GM19240 (cell line): ENCODE measurements at regions not wholly inside any gene's neighbourhood (a gene's known extent, or its start where the extent isn't known, plus 50 kb on each side); places are given as distances from the start of the nearest gene placed in this dataset.
"Not testable (repeated sequence)": the region's sequence is repeated elsewhere in the genome, so short reads cannot be mapped to it uniquely, and the experiment has no call there.

Experiments used
- DNase-seq: peaks from one replicate; pipeline ENCODE4 v3.0.0; 2011; ENCODE audit warnings: low spot score; ENCODE audit not compliant: insufficient read length

DNA sequence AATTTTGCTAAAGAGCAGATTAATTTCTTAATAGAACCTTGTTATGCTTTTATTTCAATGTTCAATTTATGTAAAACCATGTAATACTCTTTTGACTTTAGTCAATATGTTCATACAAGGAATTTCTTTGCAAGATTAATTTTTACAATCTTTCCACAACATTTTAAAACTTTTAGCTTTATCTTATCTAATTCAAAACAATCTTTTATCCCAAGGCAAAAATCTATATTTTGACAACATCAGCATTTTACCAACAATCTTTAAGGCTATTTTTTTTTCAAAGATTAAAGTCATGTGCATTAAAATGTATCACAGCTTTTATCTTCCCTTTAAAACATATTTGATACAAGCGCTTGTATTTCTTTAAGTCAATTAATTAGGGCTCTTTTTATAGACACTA is 914.7 kb downstream of the PLOD2 start:
- DNase-seq = no peak

DNA sequence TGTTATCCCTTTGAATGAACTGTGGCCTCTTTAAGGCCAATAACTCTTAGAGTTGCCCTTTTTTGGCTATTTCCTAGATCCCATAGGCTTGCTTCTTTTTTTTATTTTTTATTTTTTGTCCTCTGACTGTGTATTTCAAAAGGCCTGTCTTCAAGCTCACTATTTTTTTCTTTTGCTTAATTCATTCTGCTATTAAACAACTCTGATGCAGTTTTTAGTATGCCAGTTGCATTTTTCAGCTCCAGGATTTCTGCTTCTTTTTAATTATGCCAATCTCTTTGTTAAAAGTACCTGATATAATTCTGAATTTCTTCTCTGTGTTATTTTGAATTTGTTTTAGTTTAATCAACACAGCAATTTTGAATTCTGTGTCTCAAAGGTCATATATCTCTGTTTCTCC is 912.1 kb downstream of the PLOD2 start:
- no peak for DNase-seq

DNA sequence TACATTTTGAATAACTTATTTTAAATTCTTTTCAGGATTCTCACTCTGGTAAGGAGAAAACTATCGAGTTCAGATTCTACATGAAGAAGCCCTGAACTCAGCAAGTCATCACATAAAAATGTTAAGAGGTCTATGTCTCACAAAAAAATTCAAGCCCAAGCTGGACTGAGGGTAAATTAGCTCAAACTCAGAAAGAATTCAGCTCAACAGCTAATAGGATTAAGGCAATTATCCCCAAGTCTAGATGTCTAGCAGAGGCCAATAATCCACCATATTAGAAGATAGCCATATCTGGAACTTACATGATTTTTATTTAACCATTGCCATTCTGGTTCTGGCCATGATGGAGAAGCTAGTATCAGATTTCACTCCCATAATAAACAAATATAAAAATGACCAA is 909.7 kb downstream of the PLOD2 start:
- DNase-seq = no peak

DNA sequence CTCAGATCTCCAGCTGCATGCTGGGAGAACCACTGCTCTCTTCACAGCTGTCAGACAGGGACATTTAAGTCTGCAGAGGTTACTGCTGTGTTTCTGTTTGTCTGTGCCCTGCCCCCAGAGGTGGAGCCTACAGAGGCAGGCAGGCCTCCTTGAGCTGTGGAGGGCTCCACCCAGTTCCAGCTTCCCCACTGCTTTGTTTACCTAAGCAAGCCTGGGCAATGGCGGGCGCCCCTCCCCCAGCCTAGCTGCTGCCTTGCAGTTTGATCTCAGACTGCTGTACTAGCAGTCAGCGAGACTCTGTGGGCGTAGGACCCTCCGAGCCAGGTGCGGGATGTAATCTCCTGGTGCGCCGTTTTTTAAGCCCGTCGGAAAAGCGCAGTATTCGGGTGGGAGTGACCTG is 903.0 kb downstream of the PLOD2 start:
- DNase-seq = not testable (repeated sequence)

DNA sequence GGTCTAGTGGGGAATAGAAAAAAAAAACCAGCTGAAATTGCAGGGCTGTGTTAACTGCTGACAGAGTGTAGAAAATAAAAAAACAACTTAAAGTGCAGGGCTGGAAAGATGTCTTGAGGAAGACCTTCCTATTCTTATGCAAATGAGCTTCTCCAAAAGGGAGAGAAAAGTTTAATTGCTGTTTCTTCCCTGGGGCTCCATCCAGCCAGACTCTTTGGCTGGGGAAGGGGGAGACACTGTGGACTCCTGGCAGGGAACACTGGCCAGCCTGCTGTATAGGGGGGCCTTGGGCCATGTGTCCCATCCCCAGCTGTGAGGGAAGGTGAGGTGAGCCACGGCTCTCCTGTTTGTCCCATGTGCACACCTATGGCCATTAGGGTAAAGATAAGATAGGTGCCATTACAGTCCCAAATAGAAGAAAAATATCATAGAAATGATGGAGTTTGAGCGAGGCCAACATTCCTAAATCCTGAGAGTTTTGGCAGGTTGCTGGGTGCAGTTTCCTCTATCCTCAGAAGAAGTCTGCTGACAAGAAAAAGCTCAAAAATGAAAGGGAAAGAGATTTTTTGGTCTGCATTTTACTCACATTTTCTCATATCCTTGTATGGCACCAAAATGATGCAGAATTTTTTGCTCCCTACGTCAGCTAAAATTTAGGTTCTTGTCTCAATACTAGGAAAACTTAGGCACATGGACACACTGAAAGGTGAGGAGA is 901.7 kb downstream of the PLOD2 start:
- no peak for DNase-seq

DNA sequence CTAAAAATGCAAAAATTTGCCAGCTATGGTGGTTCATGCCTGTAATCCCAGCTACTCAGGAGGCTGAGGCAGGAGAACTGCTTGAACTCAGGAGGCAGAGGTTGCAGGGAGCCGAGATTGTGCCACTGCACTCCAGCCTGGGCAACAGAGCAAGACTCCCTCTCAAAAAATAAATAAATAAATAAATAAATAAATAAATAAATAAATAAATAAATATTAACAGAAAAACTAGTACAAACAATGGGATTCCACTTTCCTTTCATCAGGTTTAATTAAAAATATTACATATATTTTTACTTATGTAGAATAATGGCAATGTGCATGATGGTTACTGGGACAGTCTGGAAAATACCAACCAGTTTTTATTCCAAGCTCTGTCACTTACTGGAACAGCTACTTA is 897.5 kb downstream of the PLOD2 start:
- not testable (repeated sequence) for DNase-seq

DNA sequence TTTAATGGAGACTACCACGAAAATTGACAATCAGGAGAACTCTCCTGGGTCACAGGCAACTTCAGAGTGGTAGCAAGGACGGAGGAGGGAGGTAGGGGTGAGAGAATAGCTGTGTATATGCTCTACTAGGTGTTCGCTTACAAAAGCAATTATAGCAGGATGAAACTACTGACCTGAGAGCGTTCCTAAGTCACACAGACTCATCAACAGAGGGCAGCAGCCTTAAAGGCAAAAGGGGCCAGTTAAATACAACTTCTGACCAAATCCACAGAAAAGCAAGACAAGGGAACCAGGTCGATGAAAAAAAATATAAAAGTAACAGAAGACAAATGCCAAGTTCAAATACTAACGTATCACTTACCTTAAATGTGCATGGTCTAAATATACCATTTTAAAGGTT is 894.6 kb downstream of the PLOD2 start:
- DNase-seq = no peak

DNA sequence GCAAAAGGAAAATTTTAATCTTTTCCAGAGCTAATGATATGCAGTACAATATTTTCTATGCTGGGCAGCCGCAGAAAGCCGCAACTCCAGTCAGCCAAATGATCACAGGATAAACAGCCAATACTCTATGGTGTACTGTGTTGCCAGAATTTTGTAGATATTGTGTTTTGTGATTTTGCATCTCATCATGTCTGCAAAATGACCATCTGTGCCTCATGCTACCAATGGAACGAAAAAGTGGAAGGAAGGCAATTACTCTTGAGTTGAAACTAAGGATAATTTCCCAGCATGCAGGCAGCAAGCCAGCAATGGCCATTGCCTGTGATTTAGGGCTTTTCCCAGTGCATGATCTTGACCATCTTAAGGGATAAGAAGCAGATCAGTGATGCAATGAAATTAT is 891.9 kb downstream of the PLOD2 start:
- DNase-seq = no peak

DNA sequence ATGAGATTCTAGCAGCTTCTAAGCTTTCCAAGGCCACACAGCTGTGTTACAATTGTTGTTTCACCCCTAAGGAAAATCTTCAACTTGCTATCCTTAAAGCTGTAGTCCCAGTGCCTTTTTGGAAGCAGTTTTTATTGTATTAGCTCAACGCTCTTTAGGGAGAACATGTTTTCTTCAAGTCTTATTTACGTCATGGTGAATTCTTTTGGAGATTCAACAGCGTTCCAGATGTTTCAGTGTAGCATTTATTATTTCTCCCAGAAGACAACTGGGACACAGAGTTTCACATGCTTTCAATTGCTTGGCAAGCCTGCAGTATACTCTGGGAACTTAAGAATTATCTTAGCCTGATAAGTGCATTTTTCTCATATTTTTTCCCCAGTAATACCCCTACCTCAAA is 888.3 kb downstream of the PLOD2 start:
- DNase-seq = no peak

DNA sequence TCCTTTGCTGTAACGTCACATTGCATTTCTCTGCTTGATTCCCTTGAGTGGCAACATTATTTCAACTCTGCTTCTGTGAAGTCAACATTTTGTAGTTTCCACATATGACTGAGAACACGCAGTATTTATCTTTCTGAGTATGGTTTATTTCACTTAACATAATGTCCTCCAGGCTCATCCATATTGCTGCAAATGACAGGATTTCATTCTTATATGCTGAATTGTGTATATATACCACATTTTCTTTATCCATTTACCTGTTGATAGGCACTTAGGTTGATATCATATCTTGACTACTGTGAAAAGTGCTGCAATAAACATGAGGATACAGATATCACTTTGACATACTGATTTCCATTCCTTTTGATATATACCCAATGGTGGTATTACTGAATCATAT is 878.5 kb downstream of the PLOD2 start:
- no peak for DNase-seq

DNA sequence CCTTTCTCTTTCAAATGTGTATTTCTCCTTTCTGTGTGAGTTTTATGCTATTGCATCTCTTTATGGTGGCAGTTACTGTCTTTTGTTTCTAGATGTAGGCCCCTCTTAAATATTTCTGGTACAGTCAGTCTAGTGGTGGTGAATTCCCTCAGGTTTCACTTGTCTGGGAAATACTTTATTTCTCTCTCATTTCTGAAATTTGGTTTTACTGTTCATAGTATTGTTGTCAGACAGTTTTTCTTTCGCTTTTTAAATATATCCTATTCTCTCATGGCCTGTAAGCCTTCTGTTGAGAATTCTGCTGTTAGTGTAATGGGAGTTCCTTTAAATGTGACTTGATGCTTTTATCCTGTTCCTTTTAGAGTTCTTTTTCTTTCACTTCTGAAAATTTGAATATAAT is 874.0 kb downstream of the PLOD2 start:
- DNase-seq = no peak

DNA sequence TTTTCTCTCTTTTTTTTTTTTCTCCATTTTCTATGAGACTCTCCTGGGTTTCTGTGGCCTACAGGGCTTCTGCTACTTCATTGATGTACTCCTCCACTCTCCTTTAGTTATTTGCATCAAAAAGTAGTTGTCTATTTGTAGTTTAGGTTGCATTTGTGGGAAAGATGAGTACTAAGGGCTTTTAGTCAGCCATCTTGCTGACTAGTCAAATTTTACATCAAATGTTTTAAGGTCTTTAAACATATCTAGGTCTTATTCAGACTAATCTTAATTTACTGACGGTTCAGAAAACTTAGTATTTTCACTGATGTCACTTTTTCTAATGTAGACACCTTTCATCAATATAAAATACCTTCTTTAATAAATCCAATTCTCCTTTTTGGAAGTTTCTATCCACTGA is 871.0 kb downstream of the PLOD2 start:
- no peak for DNase-seq

DNA sequence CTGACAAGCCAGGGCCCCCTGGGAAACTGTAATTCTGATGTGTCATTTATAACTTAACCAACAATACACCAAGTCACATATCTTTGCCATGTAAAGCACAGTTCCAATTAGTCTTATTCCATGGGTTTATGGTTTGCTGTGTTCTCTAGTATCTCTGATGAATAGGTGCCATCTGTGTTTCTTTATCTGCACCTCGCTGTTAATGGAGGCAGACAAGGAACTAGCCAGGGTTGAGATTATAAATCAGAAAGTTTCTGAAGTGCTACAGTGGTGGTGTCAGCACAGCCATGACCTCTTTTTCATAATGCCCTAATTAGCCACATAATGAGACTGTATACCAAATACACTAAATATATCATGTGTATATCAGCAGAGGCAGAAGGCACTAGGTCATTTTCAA is 866.4 kb downstream of the PLOD2 start:
- DNase-seq = no peak

DNA sequence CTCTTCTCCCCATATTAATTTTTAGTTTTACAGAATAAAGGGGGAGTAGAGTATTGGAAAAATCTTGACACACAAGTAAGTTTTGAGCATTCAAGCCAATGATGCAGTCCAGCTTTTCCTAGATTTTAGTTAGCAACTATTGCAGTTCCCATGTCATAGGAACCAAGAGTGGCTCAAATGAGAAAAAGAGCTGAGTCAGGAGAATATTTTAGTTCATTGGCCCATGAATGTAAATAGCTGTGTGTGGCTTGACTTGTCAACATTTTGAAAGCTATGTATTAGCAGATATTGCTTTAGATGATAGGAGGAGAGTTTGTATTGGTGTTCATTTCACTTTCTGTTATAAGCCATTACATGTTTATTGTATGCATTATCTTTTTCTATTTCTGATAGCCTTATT is 853.7 kb downstream of the PLOD2 start:
- DNase-seq = no peak

DNA sequence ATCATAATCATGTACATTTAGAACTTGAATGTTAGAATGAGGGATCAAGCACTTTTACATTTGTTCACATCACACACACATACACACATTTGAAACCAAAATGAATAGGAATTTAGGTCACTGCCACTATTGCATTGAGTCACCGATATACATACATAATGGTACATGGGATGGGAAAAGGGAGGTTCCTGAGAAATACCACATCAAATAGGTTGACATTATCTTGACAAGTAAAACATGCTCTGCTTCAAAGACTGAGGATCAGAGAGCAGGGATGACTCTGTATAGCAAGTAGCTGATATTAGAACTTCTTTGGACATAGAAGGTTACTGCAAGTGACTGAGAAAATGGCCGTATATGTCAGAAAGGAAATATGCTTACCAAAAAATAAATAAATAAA is 847.2 kb downstream of the PLOD2 start:
- no peak for DNase-seq

DNA sequence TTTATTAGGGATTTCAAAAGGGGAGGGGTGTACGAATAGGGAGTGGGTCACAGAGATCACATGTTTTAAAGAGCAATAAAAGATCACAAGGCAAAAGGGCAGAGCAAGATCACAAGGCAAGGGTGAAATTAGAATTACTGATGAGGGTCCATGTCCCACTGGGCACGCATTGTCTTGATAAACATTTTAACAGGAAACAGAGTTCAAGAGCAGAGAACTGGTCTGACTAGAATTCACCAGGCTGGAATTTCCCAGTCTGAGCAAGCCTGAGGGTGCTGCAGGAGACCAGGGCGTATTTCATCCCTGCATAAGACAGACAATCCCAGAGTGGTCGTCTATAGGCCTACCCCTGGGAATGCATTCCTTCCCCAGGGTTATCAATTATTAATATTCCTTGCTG is 844.7 kb downstream of the PLOD2 start:
- not testable (repeated sequence) for DNase-seq

DNA sequence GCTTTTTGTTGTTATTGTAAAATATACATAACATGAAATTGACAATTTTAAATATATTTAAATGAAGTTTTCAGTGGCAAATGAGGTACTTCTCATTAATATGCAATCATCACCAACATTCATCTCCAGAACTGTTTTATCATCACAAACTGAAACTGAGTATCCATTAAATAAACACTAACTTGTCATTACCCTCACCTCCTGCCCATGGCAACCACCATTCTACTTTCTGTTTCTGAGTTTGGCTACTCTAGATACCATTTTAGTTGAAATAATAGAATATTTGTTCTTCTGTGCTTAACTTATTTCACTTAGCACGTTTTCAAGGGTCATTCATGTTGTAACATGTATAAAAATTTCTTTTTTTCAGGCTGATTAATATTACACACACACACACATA is 834.3 kb downstream of the PLOD2 start:
- no peak for DNase-seq

DNA sequence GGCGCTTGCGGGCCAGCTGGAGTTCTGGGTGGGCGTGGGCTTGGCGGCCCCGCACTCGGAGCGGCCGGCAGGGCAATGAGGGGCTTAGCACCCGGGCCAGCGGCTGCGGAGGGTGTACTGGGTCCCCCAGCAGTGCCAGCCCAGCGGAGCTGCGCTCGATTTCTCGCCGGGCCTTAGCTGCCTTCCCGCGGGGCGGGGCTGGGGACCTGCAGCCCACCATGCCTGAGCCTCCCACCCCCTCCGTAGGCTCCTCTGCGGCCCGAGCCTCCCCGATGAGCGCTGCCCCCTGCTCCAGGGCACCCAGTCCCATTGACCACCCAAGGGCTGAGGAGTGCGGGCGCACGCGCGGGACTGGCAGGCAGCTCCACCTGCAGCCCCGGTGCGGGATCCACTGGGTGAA is 827.6 kb downstream of the PLOD2 start:
- DNase-seq = not testable (repeated sequence)

DNA sequence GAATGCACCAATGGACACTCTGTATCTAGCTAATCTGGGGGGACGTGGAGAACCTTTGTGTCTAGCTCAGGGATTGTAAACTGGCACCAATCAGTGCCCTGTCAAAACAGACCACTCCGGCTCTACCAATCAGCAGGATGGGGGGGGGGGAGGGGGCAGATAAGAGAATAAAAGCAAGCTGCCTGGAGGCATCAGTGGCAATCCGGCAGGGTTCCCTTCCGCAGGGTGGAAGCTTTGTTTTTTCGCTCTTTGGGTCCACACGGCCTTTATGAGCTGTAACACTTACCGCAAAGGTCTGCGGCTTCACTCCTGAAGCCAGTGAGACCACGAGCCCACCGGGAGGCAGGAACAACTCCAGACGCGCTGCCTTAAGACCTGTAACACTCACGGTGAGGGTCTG is 827.1 kb downstream of the PLOD2 start:
- DNase-seq = no peak

DNA sequence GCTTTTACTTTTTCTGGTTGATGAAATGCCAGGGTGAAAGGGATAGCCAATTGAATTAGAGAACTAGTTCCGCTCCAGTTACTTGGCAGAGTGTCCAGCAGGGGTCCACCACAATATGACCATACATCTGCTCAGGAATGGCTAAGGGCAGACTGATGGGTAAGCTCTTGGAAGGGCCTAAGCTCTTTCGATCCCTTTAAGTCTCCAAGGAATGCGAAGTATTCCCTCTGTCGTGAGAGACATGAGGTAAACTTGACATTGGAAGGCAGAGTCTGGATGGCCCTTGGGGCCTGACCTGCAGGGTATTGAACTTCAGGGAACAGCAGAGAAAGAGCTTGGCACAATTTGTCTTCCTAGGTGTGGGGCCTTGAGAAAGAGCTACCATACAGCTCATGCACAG is 805.8 kb downstream of the PLOD2 start:
- DNase-seq = no peak

DNA sequence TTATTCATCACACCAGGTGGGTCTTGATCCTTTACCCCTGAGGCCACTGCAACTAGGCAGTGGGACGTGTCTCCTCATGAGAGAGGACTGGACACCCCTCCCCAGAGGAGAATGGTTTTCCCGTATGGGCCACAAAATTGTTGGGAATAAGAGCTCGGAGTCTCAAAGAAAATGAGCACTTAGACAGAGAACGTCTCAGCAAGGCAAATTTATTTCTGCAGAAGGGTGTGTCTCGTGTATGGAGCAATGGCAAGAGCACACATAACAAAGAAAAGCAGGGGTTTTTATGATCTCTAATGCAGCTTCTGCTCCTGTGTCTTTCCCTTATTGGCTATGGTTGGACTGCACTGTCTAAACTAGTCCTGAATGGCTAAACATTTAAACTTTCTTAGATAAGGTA is 803.5 kb downstream of the PLOD2 start:
- no peak for DNase-seq

DNA sequence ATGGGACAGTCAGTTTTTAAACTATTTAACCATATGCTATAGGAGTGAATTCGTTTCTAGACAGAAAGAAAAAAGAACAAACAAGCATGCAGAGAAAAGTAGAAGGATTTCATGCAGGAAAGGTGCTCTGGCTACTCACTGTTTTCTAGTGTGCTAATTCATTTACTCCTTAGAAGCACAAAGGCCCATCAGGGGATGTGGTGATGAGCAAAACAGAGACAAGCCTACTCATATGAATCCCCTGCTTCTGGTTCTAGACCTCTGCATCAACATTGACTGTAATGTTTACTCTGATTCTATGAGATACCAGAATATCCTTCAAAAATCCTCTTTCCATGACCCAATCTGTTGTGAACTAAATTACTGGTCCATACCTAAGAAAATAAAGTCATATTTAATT is 801.9 kb downstream of the PLOD2 start:
- no peak for DNase-seq

DNA sequence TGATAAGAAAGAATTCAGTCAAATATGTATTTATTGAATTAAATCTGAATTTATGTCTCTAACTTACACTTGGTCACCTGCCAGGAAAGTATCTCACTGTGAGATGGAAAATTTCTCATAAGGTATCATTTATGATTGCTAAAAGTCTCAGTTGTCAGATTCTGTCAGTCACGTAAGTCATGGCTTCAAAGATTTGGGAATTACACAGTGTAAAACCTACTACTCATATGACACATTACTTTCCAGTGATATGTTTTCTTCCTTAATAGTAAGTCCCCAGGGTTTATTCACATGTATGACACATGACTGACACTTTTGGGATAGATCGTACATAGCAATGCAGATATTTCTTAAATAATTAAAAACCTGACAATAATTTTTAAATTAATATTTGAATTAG is 792.2 kb downstream of the PLOD2 start:
- DNase-seq = no peak

DNA sequence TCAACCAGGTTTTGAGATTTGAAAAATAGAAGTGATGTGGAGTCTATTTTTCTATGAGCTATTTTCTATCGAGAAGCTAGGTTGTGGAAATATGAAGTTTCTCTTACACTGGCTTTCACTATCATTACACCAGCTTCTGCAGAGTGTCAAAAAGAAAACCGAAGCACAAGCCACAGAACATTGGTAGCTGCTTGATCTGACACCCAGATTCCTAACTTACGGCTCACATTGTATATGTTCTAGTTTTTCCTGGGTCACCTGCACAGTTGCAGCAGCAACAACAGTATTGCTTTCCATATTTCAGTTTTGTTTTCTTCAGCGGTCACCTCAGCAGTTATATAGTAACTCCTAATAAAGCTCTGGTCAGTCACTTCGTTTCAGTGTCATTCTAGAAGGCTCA is 790.1 kb downstream of the PLOD2 start:
- no peak for DNase-seq
